Panc1 (cell line): ENCODE measurements at regions not wholly inside any gene's neighbourhood (a gene's known extent, or its start where the extent isn't known, plus 50 kb on each side); places are given as distances from the start of the nearest gene placed in this dataset.

Experiments
- ATAC-seq: fragments of 200-7000 bp; cut with Tn5 transposase; 2 replicates; pipeline ENCODE4 v1.9.1; 2020; ENCODE audit warnings: mild to moderate bottlenecking, moderate library complexity
- BruUV-seq: library from RNA; stranded (reverse); fragments of 400-500 nt; replicated peaks from 2 replicates; lab custom pipeline; 2021; lab: Mats Ljungman, UMichigan
- CTCF ChIA-PET: fragments of 300-600 bp; sonication (Branson Sonifier 250); formaldehyde crosslinking; loops from one replicate; lab custom pipeline; 2022; ENCODE audit warnings: antibody characterized with exemption; lab: Charles Lee
- POLR2A ChIA-PET: fragments of 300-600 bp; sonication (Branson Sonifier 250); formaldehyde crosslinking; loops from one replicate; lab custom pipeline; 2022; ENCODE audit warnings: antibody characterized with exemption; lab: Charles Lee
- DNase-seq: peaks from one replicate; pipeline ENCODE4 v3.0.0-alpha.2; 2010; ENCODE audit warnings: low read depth, low spot score
- H3K27ac ChIP-seq: 2 replicates; pipeline ENCODE4 v1.5.1; 2011; ENCODE audit warnings: mild to moderate bottlenecking, low read length, inconsistent platforms
- H3K27me3 ChIP-seq: fragments of 200-500 bp; sonication (Bioruptor generic); 2 replicates; pipeline ENCODE4 v1.6.0; 2014; ENCODE audit warnings: low read length, inconsistent platforms; ENCODE audit not compliant: control insufficient read depth, insufficient read depth
- H3K36me3 ChIP-seq: fragments of 200-500 bp; sonication (Bioruptor generic); 2 replicates; pipeline ENCODE4 v1.5.1; 2014; ENCODE audit warnings: inconsistent platforms, mild to moderate bottlenecking, low read length, moderate library complexity; ENCODE audit not compliant: control insufficient read depth, insufficient read depth
- H3K4me1 ChIP-seq: 2 replicates; pipeline ENCODE4 v1.5.1; 2011; ENCODE audit warnings: inconsistent platforms, mild to moderate bottlenecking, low read length, moderate library complexity; ENCODE audit not compliant: control insufficient read depth, insufficient read depth
- H3K4me3 ChIP-seq, 2 experiments: 2 replicates each; pipeline ENCODE4 v1.5.1; 2011 to 2012; ENCODE audit warnings: low read depth in 2 of 2, low read length in 2 of 2, mild to moderate bottlenecking in 2 of 2, inconsistent platforms in 1 of 2, moderate library complexity in 1 of 2
- H3K9me3 ChIP-seq: fragments of 200-500 bp; sonication (Bioruptor generic); 2 replicates; pipeline ENCODE4 v1.5.1; 2014; ENCODE audit warnings: low read depth, mild to moderate bottlenecking, inconsistent platforms, low read length, moderate library complexity; ENCODE audit not compliant: control insufficient read depth, insufficient read depth
- POLR2AphosphoS5 ChIP-seq: IDR thresholded peaks from 2 replicates; pipeline ENCODE4 v1.6.1; 2012; ENCODE audit warnings: mild to moderate bottlenecking, low read depth, low read length, moderate library complexity
- SIN3A ChIP-seq: IDR thresholded peaks from 2 replicates; pipeline ENCODE4 v1.6.1; 2012; ENCODE audit warnings: low read depth, mild to moderate bottlenecking, low read length, moderate library complexity, borderline replicate concordance; ENCODE audit not compliant: insufficient read depth
- TCF7L2 ChIP-seq: IDR thresholded peaks from 2 replicates; pipeline ENCODE4 v1.6.1; 2011; ENCODE audit warnings: mild to moderate bottlenecking, low read depth, low read length, inconsistent platforms
- in situ Hi-C: cut with HindIII; loops from 2 replicates; pipeline ENCODE4 v1.10.0; 2016; ENCODE audit warnings: low sequenced_read_pairs, low pct_unique_long_range_greater_than_20kb
- intact Hi-C: fragments of 100-400 bp; cut with micrococcal nuclease; formaldehyde crosslinking; loops from one replicate; pipeline ENCODE4 v1.10.0; 2022; ENCODE audit not compliant: unreplicated experiment
- TF ChIP-seq, protein P1 (sequence below): fragments of 450-650 bp; IDR thresholded peaks from 2 replicates; pipeline ENCODE4 v1.5.1; 2017; ENCODE audit warnings: mild to moderate bottlenecking
- TF ChIP-seq, protein P2 (sequence below), 2 experiments: IDR thresholded peaks; 2 replicates each; pipeline ENCODE4 v1.6.1; 2011 to 2012; ENCODE audit warnings: low read depth in 2 of 2, control low read depth in 1 of 2, low read length in 1 of 2, mild to moderate bottlenecking in 1 of 2, moderate library complexity in 1 of 2; ENCODE audit not compliant: insufficient read depth in 1 of 2

DNA sequence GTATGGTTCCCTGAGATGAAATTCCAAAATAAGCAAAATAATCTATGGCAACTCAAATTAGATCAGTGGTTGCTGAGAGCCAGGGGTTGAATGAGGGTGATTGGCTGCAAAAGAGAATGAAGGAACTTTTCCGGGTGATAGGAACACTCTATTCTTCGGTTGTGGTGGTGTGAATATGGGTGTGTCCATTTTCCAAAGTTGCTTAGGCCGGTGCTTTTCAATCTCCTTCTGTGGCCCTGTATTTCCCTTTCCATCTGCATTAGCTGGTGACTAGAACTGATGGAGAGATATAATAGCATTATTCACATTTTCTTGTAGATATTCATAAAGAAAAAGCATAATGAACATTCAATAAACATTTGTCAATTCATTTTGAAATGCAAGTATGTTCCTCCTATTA, 382.9 kb downstream of the TFEC start:
- no peaks in the 10 kb centered on the region for H3K27me3 ChIP-seq
- TF ChIP-seq TCF7L2: no peak
- TF ChIP-seq POLR2AphosphoS5: no peak
- TF ChIP-seq, protein P1, sequence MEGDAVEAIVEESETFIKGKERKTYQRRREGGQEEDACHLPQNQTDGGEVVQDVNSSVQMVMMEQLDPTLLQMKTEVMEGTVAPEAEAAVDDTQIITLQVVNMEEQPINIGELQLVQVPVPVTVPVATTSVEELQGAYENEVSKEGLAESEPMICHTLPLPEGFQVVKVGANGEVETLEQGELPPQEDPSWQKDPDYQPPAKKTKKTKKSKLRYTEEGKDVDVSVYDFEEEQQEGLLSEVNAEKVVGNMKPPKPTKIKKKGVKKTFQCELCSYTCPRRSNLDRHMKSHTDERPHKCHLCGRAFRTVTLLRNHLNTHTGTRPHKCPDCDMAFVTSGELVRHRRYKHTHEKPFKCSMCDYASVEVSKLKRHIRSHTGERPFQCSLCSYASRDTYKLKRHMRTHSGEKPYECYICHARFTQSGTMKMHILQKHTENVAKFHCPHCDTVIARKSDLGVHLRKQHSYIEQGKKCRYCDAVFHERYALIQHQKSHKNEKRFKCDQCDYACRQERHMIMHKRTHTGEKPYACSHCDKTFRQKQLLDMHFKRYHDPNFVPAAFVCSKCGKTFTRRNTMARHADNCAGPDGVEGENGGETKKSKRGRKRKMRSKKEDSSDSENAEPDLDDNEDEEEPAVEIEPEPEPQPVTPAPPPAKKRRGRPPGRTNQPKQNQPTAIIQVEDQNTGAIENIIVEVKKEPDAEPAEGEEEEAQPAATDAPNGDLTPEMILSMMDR: no peak
- TF ChIP-seq SIN3A: no peak
- TF ChIP-seq, protein P2, sequence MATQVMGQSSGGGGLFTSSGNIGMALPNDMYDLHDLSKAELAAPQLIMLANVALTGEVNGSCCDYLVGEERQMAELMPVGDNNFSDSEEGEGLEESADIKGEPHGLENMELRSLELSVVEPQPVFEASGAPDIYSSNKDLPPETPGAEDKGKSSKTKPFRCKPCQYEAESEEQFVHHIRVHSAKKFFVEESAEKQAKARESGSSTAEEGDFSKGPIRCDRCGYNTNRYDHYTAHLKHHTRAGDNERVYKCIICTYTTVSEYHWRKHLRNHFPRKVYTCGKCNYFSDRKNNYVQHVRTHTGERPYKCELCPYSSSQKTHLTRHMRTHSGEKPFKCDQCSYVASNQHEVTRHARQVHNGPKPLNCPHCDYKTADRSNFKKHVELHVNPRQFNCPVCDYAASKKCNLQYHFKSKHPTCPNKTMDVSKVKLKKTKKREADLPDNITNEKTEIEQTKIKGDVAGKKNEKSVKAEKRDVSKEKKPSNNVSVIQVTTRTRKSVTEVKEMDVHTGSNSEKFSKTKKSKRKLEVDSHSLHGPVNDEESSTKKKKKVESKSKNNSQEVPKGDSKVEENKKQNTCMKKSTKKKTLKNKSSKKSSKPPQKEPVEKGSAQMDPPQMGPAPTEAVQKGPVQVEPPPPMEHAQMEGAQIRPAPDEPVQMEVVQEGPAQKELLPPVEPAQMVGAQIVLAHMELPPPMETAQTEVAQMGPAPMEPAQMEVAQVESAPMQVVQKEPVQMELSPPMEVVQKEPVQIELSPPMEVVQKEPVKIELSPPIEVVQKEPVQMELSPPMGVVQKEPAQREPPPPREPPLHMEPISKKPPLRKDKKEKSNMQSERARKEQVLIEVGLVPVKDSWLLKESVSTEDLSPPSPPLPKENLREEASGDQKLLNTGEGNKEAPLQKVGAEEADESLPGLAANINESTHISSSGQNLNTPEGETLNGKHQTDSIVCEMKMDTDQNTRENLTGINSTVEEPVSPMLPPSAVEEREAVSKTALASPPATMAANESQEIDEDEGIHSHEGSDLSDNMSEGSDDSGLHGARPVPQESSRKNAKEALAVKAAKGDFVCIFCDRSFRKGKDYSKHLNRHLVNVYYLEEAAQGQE (IDR thresholded peaks at IDR 0.05; ENCODE audit: insufficient read depth in 1 of 2, low read depth in 2 of 2, low read length in 1 of 2): no peak
- no peak overlapping the region for H3K27ac ChIP-seq
- in situ Hi-C loops: no loop called here
- intact Hi-C loops: no loop called here
- DNase-seq: no peak
- no peaks in the 10 kb centered on the region for H3K4me1 ChIP-seq
- no peaks in the 10 kb centered on the region for H3K36me3 ChIP-seq
- H3K4me3 ChIP-seq: no peak overlapping the region
- H3K9me3 ChIP-seq: 0 out of 2 replicates have a peak, but pooled peaks cover 3% of the 10 kb centered on the region
- no peak for ATAC-seq
- no TSS peak for BruUV-seq
- POLR2A ChIA-PET: no interaction called here
- CTCF ChIA-PET: no interaction called here

DNA sequence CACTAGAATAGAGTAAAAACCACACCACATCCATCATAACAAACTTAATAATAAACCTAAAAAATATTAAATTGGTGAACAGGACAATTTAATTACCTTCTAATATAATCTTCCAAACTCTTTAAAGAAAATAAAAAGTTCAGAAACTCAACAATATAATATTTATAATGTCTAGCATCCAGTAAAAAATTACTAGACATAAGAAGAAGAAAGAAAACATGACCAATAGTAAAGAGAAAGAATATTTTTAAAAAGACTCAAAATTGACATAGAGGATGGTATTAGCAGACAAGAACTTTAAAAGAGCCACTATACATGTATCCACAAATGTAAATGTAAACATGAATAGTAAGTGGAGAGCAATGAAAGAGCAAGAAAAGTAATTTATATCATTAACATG, 388.4 kb downstream of the TFEC start:
- Histone ChIP-seq H3K36me3 (no peaks in the 10 kb centered on the region), H3K27me3 (no peaks in the 10 kb centered on the region; the same call in 1 of the 2 replicates), H3K27ac (no peak overlapping the region), H3K4me3 (no peak overlapping the region), H3K9me3 (0 out of 2 replicates have a peak, but pooled peaks cover 3% of the 10 kb centered on the region), H3K4me1 (no peaks in the 10 kb centered on the region)
- no TSS peak for BruUV-seq
- POLR2A ChIA-PET: no interaction called here
- no peak for ATAC-seq
- CTCF ChIA-PET: no interaction called here
- in situ Hi-C loops: no loop called here
- intact Hi-C loops: no loop called here
- TF ChIP-seq, protein P1: no peak
- no peak for TF ChIP-seq POLR2AphosphoS5
- TF ChIP-seq TCF7L2: no peak
- TF ChIP-seq, protein P2 (IDR thresholded peaks at IDR 0.05; ENCODE audit: insufficient read depth in 1 of 2, low read depth in 2 of 2, low read length in 1 of 2): no peak
- TF ChIP-seq SIN3A: no peak
- no peak for DNase-seq
